HL-60 (cell line): ENCODE measurements at regions not wholly inside any gene's neighbourhood (a gene's known extent, or its start where the extent isn't known, plus 50 kb on each side); places are given as distances from the start of the nearest gene placed in this dataset.

Source experiments
- GABPA ChIP-seq: IDR thresholded peaks from 2 replicates; pipeline ENCODE4 v1.6.1; 2012; ENCODE audit warnings: low read depth
- SPI1 ChIP-seq: IDR thresholded peaks from 2 replicates; pipeline ENCODE4 v1.6.1; 2012; ENCODE audit warnings: low read depth, mild to moderate bottlenecking, borderline replicate concordance
- TF ChIP-seq, protein P1 (sequence below): IDR thresholded peaks from one replicate; pipeline ENCODE4 v1.5.1; 2011; ENCODE audit warnings: low read length, control low read depth, inconsistent platforms; ENCODE audit not compliant: insufficient read depth

DNA sequence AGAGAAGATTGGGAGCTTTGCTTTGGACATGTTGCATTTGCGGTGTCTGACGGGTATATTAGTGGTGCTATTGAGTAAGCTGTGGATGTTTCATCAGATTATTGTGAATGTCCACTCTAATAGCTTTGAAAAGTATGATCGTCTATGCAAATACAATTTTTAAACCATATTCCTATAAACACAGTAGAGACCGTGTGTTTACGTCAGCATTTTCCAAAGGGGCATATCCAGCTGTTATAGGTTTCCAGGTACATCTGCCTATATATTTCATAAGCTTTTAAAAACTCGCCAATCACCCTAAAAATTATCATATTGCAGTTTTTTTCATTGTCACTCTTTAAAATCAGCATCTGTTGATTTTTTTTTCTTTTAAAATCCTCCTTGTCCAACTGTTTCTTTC lies 91.7 kb downstream of the NKX2-1 start:
- TF ChIP-seq, protein P1, sequence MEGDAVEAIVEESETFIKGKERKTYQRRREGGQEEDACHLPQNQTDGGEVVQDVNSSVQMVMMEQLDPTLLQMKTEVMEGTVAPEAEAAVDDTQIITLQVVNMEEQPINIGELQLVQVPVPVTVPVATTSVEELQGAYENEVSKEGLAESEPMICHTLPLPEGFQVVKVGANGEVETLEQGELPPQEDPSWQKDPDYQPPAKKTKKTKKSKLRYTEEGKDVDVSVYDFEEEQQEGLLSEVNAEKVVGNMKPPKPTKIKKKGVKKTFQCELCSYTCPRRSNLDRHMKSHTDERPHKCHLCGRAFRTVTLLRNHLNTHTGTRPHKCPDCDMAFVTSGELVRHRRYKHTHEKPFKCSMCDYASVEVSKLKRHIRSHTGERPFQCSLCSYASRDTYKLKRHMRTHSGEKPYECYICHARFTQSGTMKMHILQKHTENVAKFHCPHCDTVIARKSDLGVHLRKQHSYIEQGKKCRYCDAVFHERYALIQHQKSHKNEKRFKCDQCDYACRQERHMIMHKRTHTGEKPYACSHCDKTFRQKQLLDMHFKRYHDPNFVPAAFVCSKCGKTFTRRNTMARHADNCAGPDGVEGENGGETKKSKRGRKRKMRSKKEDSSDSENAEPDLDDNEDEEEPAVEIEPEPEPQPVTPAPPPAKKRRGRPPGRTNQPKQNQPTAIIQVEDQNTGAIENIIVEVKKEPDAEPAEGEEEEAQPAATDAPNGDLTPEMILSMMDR = no peak
- no peak for TF ChIP-seq SPI1
- no peak for TF ChIP-seq GABPA
